ENCODE measurements at regions not wholly inside any gene's neighbourhood (a gene's known extent, or its start where the extent isn't known, plus 50 kb on each side); places are given as distances from the start of the nearest gene placed in this dataset.

GRCh38 chr11:70885281-70886231 is 366.8 kb downstream of the SHANK2 start:
- H3K27me3 Mint-ChIP-seq, result peaks cover 0 to 13% (median 0%) of the 10 kb centered on the region in 5 donors
- Histone ChIP-seq H3K36me3 (ENCODE audit: control insufficient read depth in 2 of 3, insufficient read depth in 3 of 3, low read length in 3 of 3) (no peaks in the 10 kb centered on the region), H3K27me3 (ENCODE audit: control insufficient read depth in 2 of 2, insufficient read depth in 2 of 2, low read length in 2 of 2) (no peaks in the 10 kb centered on the region), H3K4me3 (ENCODE audit: low read length) (no peak overlapping the region), H3K4me1 (ENCODE audit: control insufficient read depth in 2 of 2, insufficient read depth in 2 of 2, low read length in 2 of 2) (no peaks in the 10 kb centered on the region), H3K27ac (ENCODE audit: low read depth, low read length) (no peak overlapping the region), H3K9me3 (ENCODE audit: control insufficient read depth in 2 of 3, low read length in 3 of 3) (no peaks in the 10 kb centered on the region)
- intact Hi-C loops (cut with micrococcal nuclease), result no loop called here
- H3K36me3 Mint-ChIP-seq, result no peaks in the 10 kb centered on the region
- POLR2A ChIA-PET, result no interaction called here
- peaks cover 0 to 3% (median 0%) of the 10 kb centered on the region in 11 donors for H3K9me3 Mint-ChIP-seq
- CTCF ChIA-PET, result no interaction called here
- H3K27ac Mint-ChIP-seq, result no peak overlapping the region
- H3K4me3 Mint-ChIP-seq, result no peak overlapping the region
- ATAC-seq, result no peak
- no peak for DNase-seq
- no peaks in the 10 kb centered on the region for H3K4me1 Mint-ChIP-seq

GRCh38 chr11:70886256-70886655 is 366.1 kb downstream of the SHANK2 start:
- ATAC-seq, result no peak
- H3K27ac Mint-ChIP-seq, result no peak overlapping the region
- no peaks in the 10 kb centered on the region for H3K36me3 Mint-ChIP-seq
- H3K9me3 Mint-ChIP-seq, result peaks cover 0 to 3% (median 0%) of the 10 kb centered on the region in 11 donors
- H3K4me3 Mint-ChIP-seq, result no peak overlapping the region
- Histone ChIP-seq H3K36me3 (ENCODE audit: control insufficient read depth in 2 of 3, insufficient read depth in 3 of 3, low read length in 3 of 3) (no peaks in the 10 kb centered on the region), H3K27ac (ENCODE audit: low read depth, low read length) (no peak overlapping the region), H3K27me3 (ENCODE audit: control insufficient read depth in 2 of 2, insufficient read depth in 2 of 2, low read length in 2 of 2) (no peaks in the 10 kb centered on the region), H3K4me3 (ENCODE audit: low read length) (no peak overlapping the region), H3K4me1 (ENCODE audit: control insufficient read depth in 2 of 2, insufficient read depth in 2 of 2, low read length in 2 of 2) (no peaks in the 10 kb centered on the region), H3K9me3 (ENCODE audit: control insufficient read depth in 2 of 3, low read length in 3 of 3) (no peaks in the 10 kb centered on the region)
- no peak for DNase-seq
- intact Hi-C loops (cut with micrococcal nuclease), result no loop called here
- no peaks in the 10 kb centered on the region for H3K4me1 Mint-ChIP-seq
- POLR2A ChIA-PET, result no interaction called here
- CTCF ChIA-PET, result no interaction called here
- peaks cover 0 to 13% (median 0%) of the 10 kb centered on the region in 5 donors for H3K27me3 Mint-ChIP-seq

GRCh38 chr11:70886676-70887541 is 365.5 kb downstream of the SHANK2 start:
- peaks cover 0 to 13% (median 0%) of the 10 kb centered on the region in 5 donors for H3K27me3 Mint-ChIP-seq
- POLR2A ChIA-PET, result no interaction called here
- Histone ChIP-seq H3K4me1 (ENCODE audit: control insufficient read depth in 2 of 2, insufficient read depth in 2 of 2, low read length in 2 of 2) (no peaks in the 10 kb centered on the region), H3K9me3 (ENCODE audit: control insufficient read depth in 2 of 3, low read length in 3 of 3) (no peaks in the 10 kb centered on the region), H3K4me3 (ENCODE audit: low read length) (no peak overlapping the region), H3K27me3 (ENCODE audit: control insufficient read depth in 2 of 2, insufficient read depth in 2 of 2, low read length in 2 of 2) (no peaks in the 10 kb centered on the region), H3K36me3 (ENCODE audit: control insufficient read depth in 2 of 3, insufficient read depth in 3 of 3, low read length in 3 of 3) (no peaks in the 10 kb centered on the region), H3K27ac (ENCODE audit: low read depth, low read length) (no peak overlapping the region)
- no peak overlapping the region for H3K27ac Mint-ChIP-seq
- ATAC-seq (no peak), DNase-seq (no peak)
- no peaks in the 10 kb centered on the region for H3K36me3 Mint-ChIP-seq
- intact Hi-C loops (cut with micrococcal nuclease), result no loop called here
- peaks cover 0 to 3% (median 0%) of the 10 kb centered on the region in 11 donors for H3K9me3 Mint-ChIP-seq
- CTCF ChIA-PET, result no interaction called here
- H3K4me3 Mint-ChIP-seq, result no peak overlapping the region
- no peaks in the 10 kb centered on the region for H3K4me1 Mint-ChIP-seq

- no peaks in the 10 kb centered on the region for H3K9me3 ChIP-seq (ENCODE audit: control insufficient read depth in 2 of 3, low read length in 3 of 3)
- no peak for DNase-seq
- H3K27me3 Mint-ChIP-seq, result peaks cover 0 to 13% (median 0%) of the 10 kb centered on the region in 5 donors
- no peak overlapping the region for H3K4me3 ChIP-seq (ENCODE audit: low read length)
- H3K36me3 ChIP-seq (ENCODE audit: control insufficient read depth in 2 of 3, insufficient read depth in 3 of 3, low read length in 3 of 3), result no peaks in the 10 kb centered on the region
- H3K27ac Mint-ChIP-seq, result no peak overlapping the region
- no peaks in the 10 kb centered on the region for H3K27me3 ChIP-seq (ENCODE audit: control insufficient read depth in 2 of 2, insufficient read depth in 2 of 2, low read length in 2 of 2)
- H3K36me3 Mint-ChIP-seq, result no peaks in the 10 kb centered on the region
- H3K4me1 Mint-ChIP-seq, result no peaks in the 10 kb centered on the region
- no peak overlapping the region for H3K27ac ChIP-seq (ENCODE audit: low read depth, low read length)
- H3K4me3 Mint-ChIP-seq, result no peak overlapping the region
- H3K4me1 ChIP-seq (ENCODE audit: control insufficient read depth in 2 of 2, insufficient read depth in 2 of 2, low read length in 2 of 2), result no peaks in the 10 kb centered on the region
- ChIA-PET CTCF (no interaction called here), POLR2A (no interaction called here)
- peaks cover 0 to 3% (median 0%) of the 10 kb centered on the region in 11 donors for H3K9me3 Mint-ChIP-seq
- ATAC-seq, result no peak
- intact Hi-C loops (cut with micrococcal nuclease), result no loop called here
Observed at GRCh38 chr11:70887542-70887827, 364.9 kb downstream of the SHANK2 start.

- Mint-ChIP-seq H3K36me3 (no peaks in the 10 kb centered on the region), H3K27ac (no peak overlapping the region), H3K27me3 (peaks cover 0 to 13% (median 0%) of the 10 kb centered on the region in 5 donors), H3K4me1 (no peaks in the 10 kb centered on the region), H3K4me3 (no peak overlapping the region), H3K9me3 (peaks cover 0 to 3% (median 0%) of the 10 kb centered on the region in 11 donors)
- Histone ChIP-seq H3K27ac (ENCODE audit: low read depth, low read length) (no peak overlapping the region), H3K27me3 (ENCODE audit: control insufficient read depth in 2 of 2, insufficient read depth in 2 of 2, low read length in 2 of 2) (no peaks in the 10 kb centered on the region), H3K36me3 (ENCODE audit: control insufficient read depth in 2 of 3, insufficient read depth in 3 of 3, low read length in 3 of 3) (no peaks in the 10 kb centered on the region), H3K4me3 (ENCODE audit: low read length) (no peak overlapping the region), H3K9me3 (ENCODE audit: control insufficient read depth in 2 of 3, low read length in 3 of 3) (no peaks in the 10 kb centered on the region), H3K4me1 (ENCODE audit: control insufficient read depth in 2 of 2, insufficient read depth in 2 of 2, low read length in 2 of 2) (no peaks in the 10 kb centered on the region)
- ATAC-seq (no peak), DNase-seq (no peak)
- CTCF ChIA-PET, result no interaction called here
- POLR2A ChIA-PET, result no interaction called here
- intact Hi-C loops (cut with micrococcal nuclease), result no loop called here
Observed at GRCh38 chr11:70888061-70888460, 364.3 kb downstream of the SHANK2 start.

GRCh38 chr11:70889411-70889810 is 363.0 kb downstream of the SHANK2 start:
- POLR2A ChIA-PET, result no interaction called here
- H3K4me1 ChIP-seq (ENCODE audit: control insufficient read depth in 2 of 2, insufficient read depth in 2 of 2, low read length in 2 of 2), result no peaks in the 10 kb centered on the region
- no peaks in the 10 kb centered on the region for H3K9me3 ChIP-seq (ENCODE audit: control insufficient read depth in 2 of 3, low read length in 3 of 3)

More at GRCh38 chr11:70889411-70889810, 363.0 kb downstream of the SHANK2 start:
- intact Hi-C loops (cut with micrococcal nuclease), result no loop called here
- CTCF ChIA-PET, result no interaction called here
- peaks cover 0 to 13% (median 0%) of the 10 kb centered on the region in 5 donors for H3K27me3 Mint-ChIP-seq
- H3K4me3 ChIP-seq (ENCODE audit: low read length), result no peak overlapping the region
- H3K36me3 ChIP-seq (ENCODE audit: control insufficient read depth in 2 of 3, insufficient read depth in 3 of 3, low read length in 3 of 3), result no peaks in the 10 kb centered on the region
- no peaks in the 10 kb centered on the region for H3K36me3 Mint-ChIP-seq
- no peak overlapping the region for H3K27ac Mint-ChIP-seq
- no peak overlapping the region for H3K4me3 Mint-ChIP-seq
- no peaks in the 10 kb centered on the region for H3K27me3 ChIP-seq (ENCODE audit: control insufficient read depth in 2 of 2, insufficient read depth in 2 of 2, low read length in 2 of 2)
- no peak for ATAC-seq
- no peak overlapping the region for H3K27ac ChIP-seq (ENCODE audit: low read depth, low read length)
- H3K4me1 Mint-ChIP-seq, result no peaks in the 10 kb centered on the region
- DNase-seq, result no peak
- peaks cover 0 to 3% (median 0%) of the 10 kb centered on the region in 11 donors for H3K9me3 Mint-ChIP-seq
